Kidney glomerular epithelial cell (primary cell): ENCODE measurements at regions not wholly inside any gene's neighbourhood (a gene's known extent, or its start where the extent isn't known, plus 50 kb on each side); places are given as distances from the start of the nearest gene placed in this dataset.
A peak's percentile ranks its signal among the peaks of the same experiment; 100 is the strongest.

Experiments
- DNase-seq: peaks from one replicate; lab custom pipeline; 2025; lab: John Stamatoyannopoulos, UW

GRCh38 chr4:176843710-176844109 lies 51.0 kb upstream of the VEGFC start:
- no peak for DNase-seq

GRCh38 chr4:176844448-176844847 lies 51.7 kb upstream of the VEGFC start:
- DNase-seq, result no peak

GRCh38 chr4:176845636-176846035 lies 52.9 kb upstream of the VEGFC start:
- peak; percentile 2 for DNase-seq

GRCh38 chr4:176849076-176849475 lies 56.4 kb upstream of the VEGFC start:
- no peak for DNase-seq

- DNase-seq, result no peak
Observed at GRCh38 chr4:176850436-176850835, 57.7 kb upstream of the VEGFC start.

- no peak for DNase-seq
Observed at GRCh38 chr4:176856421-176856820, 63.7 kb upstream of the VEGFC start.

GRCh38 chr4:176858839-176859238 lies 66.1 kb upstream of the VEGFC start:
- no peak for DNase-seq

GRCh38 chr4:176864238-176864637 lies 71.5 kb upstream of the VEGFC start:
- no peak for DNase-seq

- no peak for DNase-seq
Observed at GRCh38 chr4:176868676-176869075, 76.0 kb upstream of the VEGFC start.

- no peak for DNase-seq
Observed at GRCh38 chr4:176872461-176872860, 79.7 kb upstream of the VEGFC start.

- DNase-seq, result no peak
Observed at GRCh38 chr4:176874721-176875445, 82.2 kb upstream of the VEGFC start.

GRCh38 chr4:176875446-176875930 lies 82.8 kb upstream of the VEGFC start:
- no peak for DNase-seq

GRCh38 chr4:176879380-176880116 lies 86.8 kb upstream of the VEGFC start:
- DNase-seq, result no peak

GRCh38 chr4:176882206-176882605 lies 89.5 kb upstream of the VEGFC start:
- DNase-seq, result no peak

GRCh38 chr4:176883108-176883550 lies 90.4 kb upstream of the VEGFC start:
- peak; percentile 24 for DNase-seq

- peak; percentile 82 for DNase-seq
Observed at GRCh38 chr4:176883681-176884418, 91.1 kb upstream of the VEGFC start.

GRCh38 chr4:176885224-176885623 lies 92.5 kb upstream of the VEGFC start:
- DNase-seq, result no peak

GRCh38 chr4:176886135-176886534 lies 93.4 kb upstream of the VEGFC start:
- no peak for DNase-seq

GRCh38 chr4:176889776-176890175 lies 97.1 kb upstream of the VEGFC start:
- DNase-seq, result no peak

- no peak for DNase-seq
Observed at GRCh38 chr4:176894498-176894897, 101.8 kb upstream of the VEGFC start.

- no peak for DNase-seq
Observed at GRCh38 chr4:176896211-176896610, 103.5 kb upstream of the VEGFC start.

- DNase-seq, result no peak
Observed at GRCh38 chr4:176897226-176897625, 104.5 kb upstream of the VEGFC start.

GRCh38 chr4:176898791-176899190 lies 106.1 kb upstream of the VEGFC start:
- no peak for DNase-seq
